GM21723 (cell line): ENCODE measurements at regions not wholly inside any gene's neighbourhood (a gene's known extent, or its start where the extent isn't known, plus 50 kb on each side); places are given as distances from the start of the nearest gene placed in this dataset.
"Not testable (repeated sequence)": the region's sequence is repeated elsewhere in the genome, so short reads cannot be mapped to it uniquely, and the experiment has no call there.

ENCODE experiments used
- ATAC-seq: cut with Tn5 transposase; IDR thresholded peaks from one replicate; pipeline ENCODE4 v1.9.1; 2021; ENCODE audit warnings: mild to moderate bottlenecking, moderate library complexity; ENCODE audit not compliant: unreplicated experiment

DNA sequence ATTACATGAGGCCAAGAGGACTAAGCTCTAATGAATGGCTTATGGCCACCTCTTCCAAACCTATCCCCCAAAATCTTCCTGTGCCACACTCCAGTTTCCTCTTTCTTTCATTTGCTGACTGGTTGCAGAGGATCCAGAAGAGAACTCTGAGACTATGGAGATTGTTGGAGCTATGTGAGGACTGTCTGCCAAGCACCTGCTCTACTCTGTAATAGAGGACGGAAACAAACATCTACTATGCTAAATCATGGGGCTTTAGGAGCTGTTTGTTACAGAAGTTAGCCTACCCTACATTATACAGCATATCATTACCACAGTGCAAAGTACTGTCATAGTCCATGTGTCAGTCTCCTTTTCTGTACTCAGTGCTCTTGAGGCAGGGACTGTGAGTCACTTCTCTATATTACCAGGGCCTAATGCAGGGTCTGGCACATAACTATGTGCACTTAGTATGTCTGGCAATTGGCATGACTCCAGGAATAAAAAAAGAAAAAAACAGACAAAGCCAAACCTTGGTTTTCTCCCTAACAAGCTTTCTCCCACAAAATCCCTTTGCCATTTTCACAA, 95.1 kb downstream of the RPAP3 start:
- ATAC-seq: no peak

GRCh38 chr12:47609806-47610205, 96.0 kb downstream of the RPAP3 start:
- no peak for ATAC-seq

DNA sequence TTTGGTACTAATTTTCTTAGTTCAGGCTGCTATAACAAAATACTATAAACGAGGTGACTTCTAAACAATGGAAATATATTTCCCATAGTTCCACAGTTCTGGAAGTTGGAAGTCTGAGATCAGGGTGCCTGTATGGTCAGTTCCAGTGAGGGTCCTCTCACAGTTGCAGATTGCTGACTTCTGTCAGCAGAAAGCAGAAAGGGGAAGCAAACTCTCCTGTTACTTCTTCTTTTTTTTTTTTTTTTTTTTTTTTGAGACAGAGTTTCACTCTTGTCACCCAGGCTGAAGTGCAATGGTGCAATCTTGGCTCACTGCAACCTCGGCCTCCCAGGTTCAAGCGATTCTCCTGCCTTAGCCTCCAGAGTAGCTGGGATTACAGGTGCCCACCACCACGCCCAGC, 97.2 kb downstream of the RPAP3 start:
- ATAC-seq: not testable (repeated sequence)

- no peak for ATAC-seq
Observed at GRCh38 chr12:47604221-47604873, 101.5 kb downstream of the RPAP3 start.

DNA sequence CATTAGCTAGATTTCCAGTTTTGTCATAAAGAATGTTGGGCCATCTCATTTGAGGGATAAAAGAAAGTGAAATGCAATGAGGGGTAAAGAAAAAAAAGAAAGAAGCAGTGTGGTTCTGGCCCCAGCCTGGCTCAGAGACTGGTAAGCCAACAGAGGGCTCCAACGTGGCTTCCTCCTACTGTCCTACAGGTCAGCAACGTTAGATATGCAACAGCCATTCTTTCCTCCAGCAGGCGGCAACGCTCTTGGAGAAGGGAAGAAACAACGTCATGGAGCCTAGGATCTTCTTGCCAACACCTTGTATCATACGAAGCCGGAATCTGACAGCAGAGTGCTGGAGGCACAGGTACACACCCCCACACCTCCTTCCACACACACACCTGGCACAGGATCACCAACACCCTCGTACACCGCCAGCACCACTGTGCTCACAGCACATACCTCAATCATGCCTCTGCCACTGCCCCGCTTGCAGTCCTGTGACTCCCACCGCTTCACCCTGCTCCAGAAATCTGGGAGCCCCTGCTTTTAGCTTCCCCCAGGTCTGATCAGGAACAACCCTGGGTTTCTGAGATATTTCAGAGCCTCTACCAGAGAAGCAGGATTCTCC, 102.8 kb downstream of the RPAP3 start:
- ATAC-seq: no peak

GRCh38 chr12:47602325-47602724, 103.5 kb downstream of the RPAP3 start:
- no peak for ATAC-seq

DNA sequence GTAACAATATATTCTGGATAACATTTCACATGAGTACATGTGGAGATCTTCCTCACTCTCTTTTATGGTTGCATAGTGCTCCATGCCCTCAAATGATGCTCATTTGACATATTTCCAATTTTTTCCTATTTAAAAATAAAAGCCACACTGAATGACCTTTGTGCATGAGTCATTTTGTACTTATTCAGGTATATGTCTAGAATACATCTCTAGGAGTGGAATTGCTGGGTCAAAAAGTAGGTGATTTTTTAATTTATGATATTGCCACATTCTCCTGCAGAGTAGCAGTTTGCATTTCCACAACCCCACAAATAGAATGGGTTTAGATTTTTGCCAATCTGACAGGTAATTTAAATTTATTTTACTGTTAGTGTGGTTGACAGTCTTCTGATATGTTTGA, 104.8 kb downstream of the RPAP3 start:
- ATAC-seq: no peak

- ATAC-seq: no peak
Observed at GRCh38 chr12:47591795-47592194, 114.0 kb downstream of the RPAP3 start.

DNA sequence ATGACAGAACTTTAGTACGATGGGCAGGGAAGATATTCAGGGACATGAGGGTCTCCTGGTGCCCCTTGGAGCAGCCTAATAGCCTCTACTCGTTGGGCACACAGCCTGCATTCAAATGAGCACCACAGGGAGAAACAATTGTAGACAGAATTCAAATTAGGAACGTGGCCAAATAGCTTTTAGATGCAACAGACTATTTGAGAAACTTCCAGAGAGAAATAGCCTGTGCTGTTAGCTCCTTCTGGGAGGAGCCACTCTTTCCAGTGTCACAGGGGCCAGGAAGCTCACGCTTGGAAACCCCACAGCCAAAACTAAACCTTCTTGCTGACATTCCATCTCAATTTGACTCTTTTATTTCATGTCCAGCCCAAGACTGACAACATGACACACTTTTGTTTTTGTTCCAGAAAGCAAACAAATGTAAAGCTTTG, 114.5 kb downstream of the RPAP3 start:
- ATAC-seq: no peak

DNA sequence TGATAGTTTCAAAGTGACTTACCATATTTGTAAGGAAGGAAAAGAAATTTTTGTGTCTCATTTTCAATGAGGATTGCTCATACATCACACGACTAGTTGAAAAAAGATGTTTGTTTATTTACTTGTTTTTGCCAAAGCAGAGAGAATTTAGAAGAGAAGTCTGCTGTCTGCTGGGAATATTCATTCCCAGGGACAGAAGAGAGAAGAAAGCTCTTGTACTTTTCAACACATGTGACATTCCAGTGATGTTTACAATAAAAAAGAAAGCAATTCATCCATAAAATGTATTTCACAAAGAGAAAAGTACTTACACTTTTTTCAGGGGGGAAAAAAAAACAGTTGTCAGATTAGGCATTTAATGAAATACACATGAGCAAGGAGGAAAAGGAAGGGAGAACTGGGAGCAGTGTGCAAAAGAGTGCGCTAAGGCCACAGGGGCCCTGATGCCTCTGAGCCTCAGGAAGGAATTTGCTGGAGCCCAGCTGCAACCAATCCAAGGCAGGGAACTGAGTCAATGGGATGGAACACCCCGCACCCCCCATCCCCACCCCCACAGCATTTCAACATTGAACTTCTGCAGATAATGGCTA, 115.0 kb downstream of the RPAP3 start:
- ATAC-seq: no peak

DNA sequence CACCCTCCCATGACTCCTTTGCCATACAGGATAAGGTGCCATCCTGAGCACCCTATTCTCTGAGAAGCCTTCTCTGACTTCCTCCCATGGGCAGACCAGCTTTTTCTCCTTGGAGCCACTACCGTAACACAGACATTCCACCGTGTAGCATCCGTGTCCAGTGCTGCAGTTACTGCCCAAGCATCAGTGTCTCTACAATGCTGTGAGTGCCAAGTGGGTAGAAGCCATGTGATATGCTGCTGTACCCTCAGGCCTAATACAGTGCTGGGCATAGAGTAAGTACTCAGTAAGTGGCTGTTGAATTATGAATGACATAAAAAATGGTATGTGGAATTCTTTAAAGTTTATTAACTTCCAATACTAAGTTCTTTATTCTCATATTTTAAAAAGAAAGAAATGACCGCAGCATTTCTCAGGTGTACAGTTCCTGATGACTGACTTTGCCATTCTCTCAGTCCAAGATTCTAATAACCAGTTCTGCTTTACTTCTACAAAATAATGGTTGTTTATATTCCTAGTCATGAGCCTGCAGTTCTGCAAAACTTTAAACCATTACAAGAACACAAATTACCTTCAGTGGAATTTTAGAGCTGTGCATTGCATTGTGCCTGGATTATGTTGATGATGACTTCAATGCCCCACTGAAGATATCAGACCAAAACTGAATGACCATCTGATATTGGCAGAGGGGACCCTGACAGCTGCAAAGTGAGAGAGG, 118.7 kb downstream of the RPAP3 start:
- ATAC-seq: no peak

- ATAC-seq: no peak
Observed at GRCh38 chr12:47585507-47585906, 120.3 kb downstream of the RPAP3 start.

- no peak for ATAC-seq
Observed at GRCh38 chr12:47578836-47579235, 127.0 kb downstream of the RPAP3 start.

DNA sequence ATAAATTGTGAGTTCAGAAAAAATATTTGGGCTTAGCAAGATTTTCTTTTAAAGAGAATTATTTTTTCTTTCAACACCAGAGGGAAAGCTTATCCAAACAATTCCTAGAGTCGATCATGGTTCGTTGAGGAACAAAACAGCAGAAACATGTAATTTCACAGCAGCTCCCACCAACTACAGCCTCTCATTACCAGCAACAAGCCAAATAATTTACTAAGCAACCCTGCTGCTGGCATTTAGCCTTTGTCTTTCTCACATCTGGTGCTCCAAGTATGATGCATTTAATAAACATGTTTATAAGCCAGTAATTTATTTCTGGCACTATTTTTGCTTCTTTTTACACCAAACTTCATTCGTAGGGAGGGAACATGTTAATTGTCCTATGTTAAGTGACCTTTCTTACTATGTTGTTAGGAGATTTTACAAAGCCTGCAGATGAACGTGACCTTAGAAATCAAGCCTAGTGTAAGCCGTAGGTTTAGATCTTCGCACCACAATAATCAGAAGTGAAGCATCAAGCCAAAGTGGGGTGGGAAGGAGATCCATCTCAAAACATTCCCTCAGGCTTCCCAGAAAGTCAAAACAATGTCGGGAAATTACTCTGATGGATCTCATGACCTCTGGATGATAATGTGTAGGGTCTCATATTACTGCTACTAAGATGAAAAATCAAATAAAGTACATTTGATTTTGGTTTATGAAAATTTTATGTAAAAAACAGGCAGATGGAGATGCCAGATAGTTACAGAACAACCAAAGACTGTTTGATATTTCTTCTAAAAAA, 128.4 kb downstream of the RPAP3 start:
- no peak for ATAC-seq

DNA sequence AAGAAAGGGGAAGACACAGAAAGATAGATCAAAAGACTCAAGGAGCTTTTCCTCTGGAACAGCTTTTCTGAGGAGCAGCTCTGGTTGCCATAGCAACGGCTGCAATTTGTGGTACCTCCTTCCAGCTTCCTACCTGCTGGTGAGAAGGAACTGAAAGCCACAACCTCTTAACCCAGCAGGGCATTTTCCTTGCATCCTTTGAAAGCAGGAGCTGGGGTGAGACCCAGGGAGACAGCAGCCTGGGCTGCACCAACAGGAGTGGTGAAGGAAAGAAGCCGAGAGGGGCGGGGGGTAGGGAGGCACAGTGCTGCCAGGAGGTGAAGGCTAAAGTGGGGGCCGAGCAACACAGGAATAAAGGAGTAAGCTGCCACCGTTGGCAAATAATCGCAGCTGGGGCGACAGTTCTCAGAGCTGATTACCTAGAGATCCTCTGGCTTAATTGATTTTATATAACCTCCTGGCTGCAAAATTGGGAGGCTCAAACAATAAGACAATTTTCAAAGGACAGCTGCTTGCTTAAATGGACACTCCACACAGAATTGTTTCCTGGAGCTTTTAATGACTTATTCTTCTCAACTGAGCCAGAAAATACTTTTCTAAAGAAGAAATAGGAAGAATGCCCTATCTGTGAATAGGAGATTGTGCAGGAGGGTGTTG, 129.4 kb downstream of the RPAP3 start:
- ATAC-seq: no peak

GRCh38 chr12:47574252-47575021, 131.4 kb downstream of the RPAP3 start:
- no peak for ATAC-seq

DNA sequence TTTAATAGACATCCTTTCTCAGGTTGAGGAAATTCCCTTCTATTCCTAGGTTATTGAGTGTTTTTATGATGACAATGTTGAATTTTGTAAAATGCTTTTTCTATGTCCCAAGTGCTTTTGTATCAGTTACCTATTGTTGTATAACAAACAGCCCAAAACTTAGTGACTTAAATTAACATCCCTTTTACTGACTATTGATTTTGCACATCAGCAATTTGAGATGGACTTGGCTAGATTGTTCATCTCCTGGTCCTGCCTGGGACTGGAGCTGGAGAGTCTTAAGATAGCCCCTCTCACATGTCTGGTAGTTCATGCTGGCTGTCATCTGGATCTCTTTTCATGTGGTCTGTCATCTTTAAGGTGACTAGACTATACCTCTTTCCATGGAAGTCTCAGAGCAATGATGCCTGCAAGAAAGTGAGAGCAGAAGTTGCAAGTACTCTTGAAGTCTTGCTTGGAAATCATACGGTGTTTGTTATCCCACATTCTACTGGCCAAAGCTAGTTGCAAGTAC, 132.6 kb downstream of the RPAP3 start:
- no peak for ATAC-seq

- ATAC-seq: no peak
Observed at GRCh38 chr12:47570151-47570550, 135.7 kb downstream of the RPAP3 start.

DNA sequence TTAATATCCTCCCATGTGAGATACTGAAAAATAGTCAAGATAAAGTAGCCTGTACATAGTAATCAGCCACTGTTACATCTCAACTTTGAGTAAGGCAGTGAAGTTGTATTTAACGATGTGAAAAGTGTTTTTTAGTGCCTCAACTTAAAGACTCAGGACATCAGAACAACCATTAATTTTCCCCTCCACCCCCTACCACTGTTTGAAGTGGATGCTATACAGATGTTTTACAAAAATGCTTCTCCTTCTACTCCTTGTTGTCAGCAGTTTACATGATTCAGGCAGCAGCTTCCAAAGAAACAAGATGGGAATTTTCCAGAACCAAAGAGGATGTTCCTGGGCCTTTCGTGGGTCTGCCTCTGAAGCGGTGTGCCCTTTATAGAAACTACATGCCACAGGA, 143.6 kb downstream of the RPAP3 start:
- no peak for ATAC-seq
